ENCODE measurements at regions not wholly inside any gene's neighbourhood (a gene's known extent, or its start where the extent isn't known, plus 50 kb on each side); places are given as distances from the start of the nearest gene placed in this dataset.

DNA sequence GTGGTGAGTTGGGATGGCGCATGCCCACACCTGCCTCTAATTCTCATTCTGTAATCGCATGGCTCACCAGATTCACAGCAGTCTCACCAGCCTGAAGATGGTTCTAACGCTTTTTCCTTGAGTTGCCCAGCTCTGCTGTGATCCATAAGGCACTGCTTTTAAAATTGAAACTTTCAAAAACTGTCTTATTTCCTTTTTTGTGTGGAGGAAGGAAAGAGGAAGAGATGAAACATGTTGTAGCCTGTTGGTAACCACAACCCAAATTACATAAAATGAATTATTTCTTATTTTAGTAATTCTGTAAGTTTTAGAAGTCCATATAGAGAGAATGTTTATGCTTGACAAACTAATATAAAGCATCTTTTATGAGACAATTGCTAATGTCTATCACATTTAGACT, 165.4 kb downstream of the RBM43 start:
- no peaks in the 10 kb centered on the region for H3K36me3 Mint-ChIP-seq (ENCODE audit: low read depth)
- H3K4me3 Mint-ChIP-seq (ENCODE audit: low read depth), result no peak overlapping the region

DNA sequence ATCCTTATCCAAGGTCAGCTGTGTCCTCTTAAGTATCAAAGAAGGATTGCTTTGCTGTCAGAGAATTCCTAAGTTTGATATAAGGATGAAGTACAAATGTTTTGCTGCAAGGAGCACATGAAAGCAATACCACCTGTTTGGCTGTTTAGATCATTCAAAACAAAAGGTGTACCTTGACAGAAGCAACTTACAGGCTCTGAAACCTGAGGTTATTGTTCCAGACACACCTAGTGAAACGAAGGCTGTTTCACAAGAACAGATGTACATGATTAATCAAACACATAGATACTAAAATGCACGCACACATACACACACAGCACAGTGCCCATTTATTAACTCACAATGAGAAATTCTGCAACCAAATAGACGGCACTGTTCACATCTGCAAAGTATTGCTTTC, 166.2 kb downstream of the RBM43 start:
- Mint-ChIP-seq H3K27ac (no peak overlapping the region), H3K9me3 (no peaks in the 10 kb centered on the region), H3K4me3 (ENCODE audit: low read depth) (no peak overlapping the region), H3K27me3 (ENCODE audit: low read depth) (no peaks in the 10 kb centered on the region), H3K4me1 (ENCODE audit: low read depth) (no peaks in the 10 kb centered on the region), H3K36me3 (ENCODE audit: low read depth) (no peaks in the 10 kb centered on the region)
- DNase-seq (ENCODE audit: low spot score), result no peak
- intact Hi-C loops (cut with micrococcal nuclease), result no loop called here

More for the DNA sequence above, 165.4 kb downstream of the RBM43 start:
- intact Hi-C loops (cut with micrococcal nuclease), result no loop called here
- no peak overlapping the region for H3K27ac Mint-ChIP-seq
- DNase-seq (ENCODE audit: low spot score), result no peak
- no peaks in the 10 kb centered on the region for H3K9me3 Mint-ChIP-seq
- no peaks in the 10 kb centered on the region for H3K4me1 Mint-ChIP-seq (ENCODE audit: low read depth)
- H3K27me3 Mint-ChIP-seq (ENCODE audit: low read depth), result no peaks in the 10 kb centered on the region

DNA sequence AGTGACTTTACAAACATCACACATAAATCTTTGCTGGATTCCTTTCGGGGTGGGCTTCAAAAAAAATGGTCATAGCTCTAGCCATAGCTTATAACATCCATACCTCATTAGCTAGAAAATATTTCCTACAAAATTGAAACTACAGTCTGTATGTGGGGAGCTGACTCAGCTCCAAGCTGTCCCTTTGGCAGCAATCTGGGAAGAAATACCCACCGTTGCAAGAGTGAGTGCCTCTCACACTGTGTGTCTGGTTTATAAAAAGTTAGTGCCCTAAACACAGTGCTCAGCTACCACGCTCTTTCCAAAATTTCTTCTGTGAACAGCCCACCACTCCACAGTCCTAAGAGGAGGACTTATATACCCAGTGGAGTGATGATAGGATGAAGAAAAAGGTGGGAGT, 170.1 kb downstream of the RBM43 start:
- no peaks in the 10 kb centered on the region for H3K36me3 Mint-ChIP-seq (ENCODE audit: low read depth)
- no peak overlapping the region for H3K4me3 Mint-ChIP-seq (ENCODE audit: low read depth)
- H3K27ac Mint-ChIP-seq, result no peak overlapping the region
- H3K27me3 Mint-ChIP-seq (ENCODE audit: low read depth), result no peaks in the 10 kb centered on the region
- intact Hi-C loops (cut with micrococcal nuclease), result no loop called here
- no peaks in the 10 kb centered on the region for H3K9me3 Mint-ChIP-seq
- no peaks in the 10 kb centered on the region for H3K4me1 Mint-ChIP-seq (ENCODE audit: low read depth)
- no peak for DNase-seq (ENCODE audit: low spot score)

DNA sequence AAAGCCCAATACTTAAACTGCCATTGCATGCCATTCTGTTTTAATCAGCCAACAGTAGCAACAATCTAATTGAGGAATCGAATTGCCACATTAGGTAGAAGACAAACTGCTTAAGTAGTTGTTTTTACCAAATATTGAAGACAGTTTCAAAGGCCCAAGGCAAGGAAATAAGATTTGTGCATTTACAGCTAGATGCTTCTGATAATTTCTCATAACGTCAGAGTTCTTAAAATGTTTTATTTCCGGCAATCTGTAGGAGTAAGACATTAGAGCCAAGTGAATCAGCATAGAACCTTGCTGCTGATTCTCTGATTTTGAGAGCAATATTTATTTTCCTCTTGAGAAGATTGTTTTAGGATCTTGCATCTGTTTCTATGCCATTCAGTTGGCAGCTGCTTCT, 174.3 kb downstream of the RBM43 start:
- Mint-ChIP-seq H3K27ac (no peak overlapping the region), H3K4me3 (ENCODE audit: low read depth) (no peak overlapping the region), H3K9me3 (no peaks in the 10 kb centered on the region), H3K36me3 (ENCODE audit: low read depth) (no peaks in the 10 kb centered on the region), H3K4me1 (ENCODE audit: low read depth) (no peaks in the 10 kb centered on the region), H3K27me3 (ENCODE audit: low read depth) (no peaks in the 10 kb centered on the region)
- no peak for DNase-seq (ENCODE audit: low spot score)
- intact Hi-C loops (cut with micrococcal nuclease), result no loop called here

DNA sequence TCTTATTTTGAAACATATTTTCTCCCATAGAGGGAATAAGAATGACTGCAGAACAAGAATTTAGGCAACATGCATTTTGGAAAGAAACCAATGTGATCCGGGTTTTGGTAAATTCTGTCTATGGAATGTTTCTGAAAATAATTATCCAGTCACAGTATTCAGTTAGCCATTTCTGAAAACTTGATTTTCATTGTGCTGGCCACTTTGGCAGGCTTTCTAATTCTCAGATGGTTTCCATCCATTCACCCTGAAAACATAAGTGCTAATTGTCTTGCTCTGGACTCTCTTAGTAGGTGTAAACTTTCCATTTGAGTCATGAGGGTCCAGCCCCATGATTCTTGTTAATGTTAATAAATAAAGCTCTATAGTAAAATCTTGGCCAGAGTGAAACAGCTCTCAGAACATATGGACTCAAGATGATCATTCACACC, 176.5 kb downstream of the RBM43 start:
- no peaks in the 10 kb centered on the region for H3K27me3 Mint-ChIP-seq (ENCODE audit: low read depth)
- no peak for DNase-seq (ENCODE audit: low spot score)
- no peak overlapping the region for H3K4me3 Mint-ChIP-seq (ENCODE audit: low read depth)
- intact Hi-C loops (cut with micrococcal nuclease), result no loop called here
- no peaks in the 10 kb centered on the region for H3K9me3 Mint-ChIP-seq
- no peak overlapping the region for H3K27ac Mint-ChIP-seq
- H3K4me1 Mint-ChIP-seq (ENCODE audit: low read depth), result no peaks in the 10 kb centered on the region
- H3K36me3 Mint-ChIP-seq (ENCODE audit: low read depth), result no peaks in the 10 kb centered on the region

DNA sequence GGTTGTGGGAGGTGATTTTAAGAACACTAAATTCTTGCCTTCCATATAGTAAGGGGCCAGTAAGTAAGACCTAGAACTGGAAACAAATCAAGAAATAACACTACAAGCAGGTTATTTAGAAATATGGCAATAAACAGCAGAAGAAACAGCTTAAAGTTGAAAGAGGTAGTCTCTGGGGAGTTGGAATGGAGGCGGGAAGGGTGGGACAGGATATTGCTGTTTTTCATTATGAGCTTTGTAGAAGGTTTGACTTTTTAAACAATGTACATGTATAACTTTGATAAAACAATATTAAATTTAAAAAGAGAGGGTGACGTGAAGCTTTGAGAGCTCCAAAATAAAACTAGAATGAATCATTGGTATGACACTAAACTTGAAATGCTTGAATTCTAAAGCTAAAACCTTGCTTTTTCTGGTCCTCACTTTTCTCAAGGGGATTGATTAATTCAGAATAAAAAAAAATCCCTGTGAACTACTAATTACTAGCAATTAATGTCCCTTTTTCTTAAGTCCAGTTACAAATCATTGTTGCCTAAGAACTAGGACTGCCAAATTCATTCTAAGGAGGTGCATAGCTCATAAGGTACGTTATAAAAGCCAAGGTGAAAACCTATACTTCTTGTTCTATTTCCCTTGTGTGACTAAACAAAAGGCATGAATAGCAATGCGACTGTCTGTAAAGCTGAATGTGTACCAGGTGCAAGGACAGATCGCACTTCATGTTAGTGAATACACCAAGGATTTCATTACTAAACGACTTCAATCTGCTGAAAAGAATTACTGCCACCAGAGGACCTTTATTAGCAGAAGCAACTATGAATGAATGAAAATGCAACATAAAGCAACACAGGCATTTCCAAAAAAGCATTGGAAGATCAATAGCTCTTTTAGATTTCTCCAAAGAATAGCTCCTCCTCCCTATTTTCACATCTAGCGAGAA, 177.5 kb downstream of the RBM43 start:
- intact Hi-C loops (cut with micrococcal nuclease), result no loop called here
- no peaks in the 10 kb centered on the region for H3K36me3 Mint-ChIP-seq (ENCODE audit: low read depth)
- no peak overlapping the region for H3K4me3 Mint-ChIP-seq (ENCODE audit: low read depth)
- H3K27ac Mint-ChIP-seq, result no peak overlapping the region
- no peak for DNase-seq (ENCODE audit: low spot score)
- H3K27me3 Mint-ChIP-seq (ENCODE audit: low read depth), result no peaks in the 10 kb centered on the region
- H3K4me1 Mint-ChIP-seq (ENCODE audit: low read depth), result no peaks in the 10 kb centered on the region
- H3K9me3 Mint-ChIP-seq, result no peaks in the 10 kb centered on the region

DNA sequence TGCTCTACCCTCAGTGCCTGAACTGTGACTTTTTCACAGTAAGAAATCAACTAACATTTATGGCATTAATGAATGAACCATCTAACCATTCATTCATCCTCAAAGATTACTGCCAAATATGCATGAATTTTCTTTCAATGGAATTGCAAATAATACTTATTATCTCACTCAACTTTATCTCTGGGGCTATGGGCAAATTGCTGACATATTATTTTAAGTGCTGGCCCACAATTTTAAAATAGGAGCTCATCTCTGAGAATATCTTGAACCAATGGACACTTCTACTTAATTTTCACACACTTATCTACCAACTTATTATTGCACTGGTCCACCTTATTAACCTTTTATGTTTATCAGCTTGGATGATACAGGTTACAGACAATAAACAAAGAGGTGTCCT, 182.8 kb downstream of the RBM43 start:
- Mint-ChIP-seq H3K27me3 (ENCODE audit: low read depth) (no peaks in the 10 kb centered on the region), H3K4me1 (ENCODE audit: low read depth) (no peaks in the 10 kb centered on the region), H3K36me3 (ENCODE audit: low read depth) (no peaks in the 10 kb centered on the region), H3K27ac (no peak overlapping the region), H3K4me3 (ENCODE audit: low read depth) (no peak overlapping the region), H3K9me3 (no peaks in the 10 kb centered on the region)
- no peak for DNase-seq (ENCODE audit: low spot score)
- intact Hi-C loops (cut with micrococcal nuclease), result no loop called here

DNA sequence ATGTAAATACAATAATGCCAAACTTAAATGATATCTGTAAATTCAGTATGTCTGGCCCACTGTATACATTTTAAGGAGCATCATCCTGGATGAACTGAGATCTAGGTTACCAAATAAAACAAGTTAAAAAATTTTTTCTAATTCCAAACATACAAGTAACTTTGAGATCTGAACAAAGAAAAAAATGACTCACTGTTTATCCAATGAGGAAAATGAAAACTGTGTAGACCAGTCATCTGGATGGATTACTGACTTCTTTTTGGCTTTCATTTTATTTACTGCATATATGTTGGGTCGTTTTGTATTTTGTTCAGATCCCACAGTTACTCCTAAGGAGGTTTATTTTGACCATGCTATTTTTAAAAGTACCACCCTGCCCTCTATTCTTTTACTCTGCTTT, 189.8 kb downstream of the RBM43 start:
- intact Hi-C loops (cut with micrococcal nuclease), result no loop called here
- DNase-seq (ENCODE audit: low spot score), result no peak

DNA sequence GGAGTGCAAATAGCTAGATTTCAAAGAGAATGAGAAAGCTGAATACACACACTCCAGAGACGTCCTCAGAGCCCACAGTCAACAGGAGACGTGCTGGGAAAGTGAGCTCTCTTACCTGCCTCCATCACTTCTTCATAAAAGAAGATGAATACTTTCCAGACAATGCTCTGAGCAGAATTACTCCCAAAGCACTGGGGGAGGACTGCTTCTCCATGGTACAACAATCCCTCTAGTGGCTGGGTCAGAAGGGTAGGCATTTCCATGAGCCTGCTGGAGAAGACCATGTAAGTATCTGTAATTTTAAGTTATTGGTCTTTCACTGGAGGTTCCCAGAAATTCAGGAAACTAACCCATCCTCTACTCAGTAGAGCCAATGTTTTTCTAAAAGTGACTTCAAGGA, 190.3 kb downstream of the RBM43 start:
- Mint-ChIP-seq H3K4me1 (ENCODE audit: low read depth) (no peaks in the 10 kb centered on the region), H3K36me3 (ENCODE audit: low read depth) (no peaks in the 10 kb centered on the region), H3K4me3 (ENCODE audit: low read depth) (no peak overlapping the region), H3K9me3 (no peaks in the 10 kb centered on the region), H3K27ac (no peak overlapping the region), H3K27me3 (ENCODE audit: low read depth) (no peaks in the 10 kb centered on the region)
- DNase-seq (ENCODE audit: low spot score), result no peak
- intact Hi-C loops (cut with micrococcal nuclease), result no loop called here

More for the DNA sequence above, 189.8 kb downstream of the RBM43 start:
- H3K27me3 Mint-ChIP-seq (ENCODE audit: low read depth), result no peaks in the 10 kb centered on the region
- no peaks in the 10 kb centered on the region for H3K4me1 Mint-ChIP-seq (ENCODE audit: low read depth)
- H3K27ac Mint-ChIP-seq, result no peak overlapping the region
- no peaks in the 10 kb centered on the region for H3K9me3 Mint-ChIP-seq
- H3K4me3 Mint-ChIP-seq (ENCODE audit: low read depth), result no peak overlapping the region
- H3K36me3 Mint-ChIP-seq (ENCODE audit: low read depth), result no peaks in the 10 kb centered on the region

DNA sequence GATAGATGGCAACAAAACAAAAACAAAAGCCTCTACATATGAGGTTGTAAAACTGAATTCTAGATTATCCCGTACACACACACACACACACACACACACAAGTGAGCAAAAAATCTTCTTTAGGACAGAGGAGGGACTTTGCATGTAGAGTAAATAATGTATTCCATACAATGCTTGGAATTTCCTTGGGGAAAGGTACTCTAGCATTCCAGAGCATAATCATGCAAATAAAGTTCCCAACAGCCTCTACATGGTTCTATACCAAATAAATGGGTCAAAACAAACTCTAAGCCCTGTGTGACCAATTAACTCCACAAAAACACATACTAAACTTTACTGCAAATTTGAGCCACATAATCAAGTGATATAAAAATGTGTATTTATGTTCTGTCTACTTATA, 191.4 kb downstream of the RBM43 start:
- no peaks in the 10 kb centered on the region for H3K4me1 Mint-ChIP-seq (ENCODE audit: low read depth)
- no peak overlapping the region for H3K27ac Mint-ChIP-seq
- H3K9me3 Mint-ChIP-seq, result no peaks in the 10 kb centered on the region
- intact Hi-C loops (cut with micrococcal nuclease), result no loop called here
- H3K27me3 Mint-ChIP-seq (ENCODE audit: low read depth), result no peaks in the 10 kb centered on the region
- H3K36me3 Mint-ChIP-seq (ENCODE audit: low read depth), result no peaks in the 10 kb centered on the region
- no peak overlapping the region for H3K4me3 Mint-ChIP-seq (ENCODE audit: low read depth)
- no peak for DNase-seq (ENCODE audit: low spot score)

DNA sequence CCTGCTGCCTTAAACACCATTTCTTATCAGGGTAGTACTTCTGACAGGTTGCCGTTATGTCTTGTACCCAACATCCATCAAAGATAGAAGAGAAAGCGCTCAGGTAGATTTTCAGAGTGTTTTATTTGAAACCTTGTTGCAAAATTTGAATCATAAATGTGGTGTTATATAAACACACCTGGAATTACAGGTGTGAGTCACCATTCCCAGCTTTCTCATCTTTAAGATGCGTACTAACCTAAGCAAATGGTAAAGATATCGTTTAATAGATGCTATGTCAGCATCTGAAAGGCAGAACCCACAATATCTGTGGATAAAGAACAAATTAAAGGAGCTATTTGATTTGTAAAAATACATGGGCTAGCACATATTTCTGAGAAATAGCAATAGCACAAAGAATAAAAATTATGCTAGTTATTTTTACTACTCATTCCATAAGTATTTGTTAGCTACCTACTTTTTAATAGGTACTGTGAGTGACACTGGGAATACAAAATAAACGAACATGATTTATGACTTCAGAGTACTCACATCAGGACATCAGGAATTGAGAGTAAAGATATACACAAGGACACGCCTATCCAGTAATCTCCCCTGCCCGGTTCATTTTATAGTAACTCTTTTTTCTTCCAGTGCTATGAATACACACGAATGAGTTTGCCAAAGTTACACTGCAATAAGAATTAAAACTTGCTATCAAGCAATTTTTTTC, 193.8 kb downstream of the RBM43 start:
- no peaks in the 10 kb centered on the region for H3K4me1 Mint-ChIP-seq (ENCODE audit: low read depth)
- H3K27ac Mint-ChIP-seq, result no peak overlapping the region
- H3K9me3 Mint-ChIP-seq, result no peaks in the 10 kb centered on the region
- H3K4me3 Mint-ChIP-seq (ENCODE audit: low read depth), result no peak overlapping the region
- intact Hi-C loops (cut with micrococcal nuclease), result no loop called here
- H3K36me3 Mint-ChIP-seq (ENCODE audit: low read depth), result no peaks in the 10 kb centered on the region
- no peaks in the 10 kb centered on the region for H3K27me3 Mint-ChIP-seq (ENCODE audit: low read depth)
- DNase-seq (ENCODE audit: low spot score), result no peak

DNA sequence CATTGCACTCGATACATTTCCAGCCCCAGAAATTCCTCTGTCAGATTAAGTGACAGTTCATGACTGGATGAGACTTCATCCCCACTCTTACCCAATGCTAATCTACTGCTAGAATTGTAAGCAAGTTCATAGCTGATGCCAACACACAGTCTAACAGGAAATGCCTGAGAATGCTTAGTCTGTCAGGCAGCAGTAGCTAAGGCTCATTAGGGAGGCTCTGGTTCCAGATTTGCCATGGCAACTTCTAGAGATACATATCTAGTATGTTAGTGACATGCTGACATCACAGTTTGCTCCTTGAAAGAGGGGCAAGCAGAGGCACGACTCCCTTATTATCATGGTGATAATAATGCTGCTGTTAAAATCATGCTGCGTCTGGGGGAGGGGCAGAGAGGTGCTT, 198.4 kb downstream of the RBM43 start:
- Mint-ChIP-seq H3K27me3 (ENCODE audit: low read depth) (no peaks in the 10 kb centered on the region), H3K9me3 (no peaks in the 10 kb centered on the region), H3K27ac (no peak overlapping the region), H3K4me3 (ENCODE audit: low read depth) (no peak overlapping the region), H3K4me1 (ENCODE audit: low read depth) (no peaks in the 10 kb centered on the region), H3K36me3 (ENCODE audit: low read depth) (no peaks in the 10 kb centered on the region)
- no peak for DNase-seq (ENCODE audit: low spot score)
- intact Hi-C loops (cut with micrococcal nuclease), result no loop called here

DNA sequence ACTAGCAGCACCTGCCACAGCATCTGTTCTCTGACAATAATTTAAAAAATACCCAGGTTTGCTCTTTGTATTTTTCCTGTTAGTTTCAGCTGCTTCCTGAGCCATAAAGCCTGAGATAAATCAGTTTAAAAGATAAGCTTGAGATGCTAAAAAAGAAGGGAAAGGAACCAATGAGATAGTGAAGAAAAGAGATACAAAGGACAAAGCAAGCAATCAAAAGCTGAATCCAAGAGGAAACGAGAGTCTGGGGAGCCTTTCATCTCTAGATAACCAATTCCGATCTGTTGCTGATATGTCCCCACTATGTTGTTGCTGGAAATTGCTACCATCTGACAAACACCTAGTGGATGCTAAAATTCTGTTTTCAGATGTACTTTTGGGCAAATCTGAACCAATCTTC, 201.4 kb downstream of the RBM43 start:
- intact Hi-C loops (cut with micrococcal nuclease), result no loop called here
- no peak overlapping the region for H3K4me3 Mint-ChIP-seq (ENCODE audit: low read depth)
- H3K27me3 Mint-ChIP-seq (ENCODE audit: low read depth), result no peaks in the 10 kb centered on the region
- H3K27ac Mint-ChIP-seq, result no peak overlapping the region
- no peaks in the 10 kb centered on the region for H3K9me3 Mint-ChIP-seq
- no peaks in the 10 kb centered on the region for H3K36me3 Mint-ChIP-seq (ENCODE audit: low read depth)
- DNase-seq (ENCODE audit: low spot score), result no peak
- no peaks in the 10 kb centered on the region for H3K4me1 Mint-ChIP-seq (ENCODE audit: low read depth)
